RWPE2 (cell line): ENCODE measurements at regions not wholly inside any gene's neighbourhood (a gene's known extent, or its start where the extent isn't known, plus 50 kb on each side); places are given as distances from the start of the nearest gene placed in this dataset.

Source experiments
- ATAC-seq: fragments of 200-7000 bp; cut with Tn5 transposase; 3 replicates; pipeline ENCODE4 v1.9.1; 2021; ENCODE audit warnings: low read depth
- DNase-seq: peaks from one replicate; pipeline ENCODE4 v3.0.0-alpha.2; 2020; ENCODE audit warnings: low spot score
- H3K27ac ChIP-seq: fragments of 450-650 bp; 2 replicates; pipeline ENCODE4 v1.5.1; 2017; ENCODE audit warnings: mild to moderate bottlenecking; ENCODE audit not compliant: poor library complexity, severe bottlenecking
- H3K27me3 ChIP-seq: fragments of 250-450 bp; sonication (Bioruptor Pico); 2 replicates; pipeline ENCODE4 v1.5.1; 2021; ENCODE audit warnings: mild to moderate bottlenecking, moderate library complexity; ENCODE audit not compliant: insufficient read depth, poor library complexity, severe bottlenecking
- H3K36me3 ChIP-seq: fragments of 250-450 bp; sonication (Bioruptor Pico); 2 replicates; pipeline ENCODE4 v1.5.1; 2020; ENCODE audit warnings: low read depth, mild to moderate bottlenecking, moderate library complexity
- H3K4me1 ChIP-seq: fragments of 250-450 bp; sonication (Bioruptor Pico); 2 replicates; pipeline ENCODE4 v1.5.1; 2021; ENCODE audit warnings: mild to moderate bottlenecking, moderate library complexity; ENCODE audit not compliant: insufficient read depth, poor library complexity, severe bottlenecking
- H3K4me3 ChIP-seq: fragments of 250-450 bp; sonication (Bioruptor Pico); 2 replicates; pipeline ENCODE4 v1.5.1; 2021; ENCODE audit warnings: mild to moderate bottlenecking, moderate library complexity; ENCODE audit not compliant: severe bottlenecking
- H3K9me3 ChIP-seq: fragments of 250-450 bp; sonication (Bioruptor Pico); 2 replicates; pipeline ENCODE4 v1.5.1; 2021; ENCODE audit warnings: mild to moderate bottlenecking, moderate library complexity; ENCODE audit not compliant: severe bottlenecking
- TF ChIP-seq, protein P1 (sequence below): fragments of 450-650 bp; IDR thresholded peaks from one replicate; pipeline ENCODE4 v1.5.1; 2017; ENCODE audit warnings: mild to moderate bottlenecking, moderate library complexity; ENCODE audit not compliant: poor library complexity, severe bottlenecking

DNA sequence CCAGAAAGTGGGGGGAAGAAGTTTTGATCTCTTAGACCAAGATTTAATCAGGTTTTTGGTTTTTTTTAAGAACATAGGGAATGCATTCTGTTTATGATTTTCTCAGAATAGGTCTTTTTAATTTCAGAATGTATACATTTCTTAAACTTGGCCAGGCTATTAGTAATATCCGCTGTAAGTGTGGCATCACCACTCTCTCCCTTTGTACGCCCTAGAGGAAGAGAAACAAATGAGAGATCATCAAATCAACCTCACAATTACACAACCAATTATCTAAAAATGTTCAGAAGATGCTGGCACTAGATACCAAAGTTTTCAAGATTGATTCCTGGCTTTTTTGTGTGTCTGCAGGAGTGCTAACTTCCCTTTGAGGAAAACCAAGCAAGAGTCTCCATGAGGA lies 70.0 kb downstream of the KLF6 start:
- H3K4me3 ChIP-seq, result no peak overlapping the region
- H3K36me3 ChIP-seq, result no peaks in the 10 kb centered on the region
- DNase-seq, result no peak
- H3K27ac ChIP-seq, result no peak overlapping the region
- H3K9me3 ChIP-seq, result no peaks in the 10 kb centered on the region
- TF ChIP-seq, protein P1, sequence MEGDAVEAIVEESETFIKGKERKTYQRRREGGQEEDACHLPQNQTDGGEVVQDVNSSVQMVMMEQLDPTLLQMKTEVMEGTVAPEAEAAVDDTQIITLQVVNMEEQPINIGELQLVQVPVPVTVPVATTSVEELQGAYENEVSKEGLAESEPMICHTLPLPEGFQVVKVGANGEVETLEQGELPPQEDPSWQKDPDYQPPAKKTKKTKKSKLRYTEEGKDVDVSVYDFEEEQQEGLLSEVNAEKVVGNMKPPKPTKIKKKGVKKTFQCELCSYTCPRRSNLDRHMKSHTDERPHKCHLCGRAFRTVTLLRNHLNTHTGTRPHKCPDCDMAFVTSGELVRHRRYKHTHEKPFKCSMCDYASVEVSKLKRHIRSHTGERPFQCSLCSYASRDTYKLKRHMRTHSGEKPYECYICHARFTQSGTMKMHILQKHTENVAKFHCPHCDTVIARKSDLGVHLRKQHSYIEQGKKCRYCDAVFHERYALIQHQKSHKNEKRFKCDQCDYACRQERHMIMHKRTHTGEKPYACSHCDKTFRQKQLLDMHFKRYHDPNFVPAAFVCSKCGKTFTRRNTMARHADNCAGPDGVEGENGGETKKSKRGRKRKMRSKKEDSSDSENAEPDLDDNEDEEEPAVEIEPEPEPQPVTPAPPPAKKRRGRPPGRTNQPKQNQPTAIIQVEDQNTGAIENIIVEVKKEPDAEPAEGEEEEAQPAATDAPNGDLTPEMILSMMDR, result no peak
- no peaks in the 10 kb centered on the region for H3K4me1 ChIP-seq
- ATAC-seq, result no peak
- no peaks in the 10 kb centered on the region for H3K27me3 ChIP-seq

DNA sequence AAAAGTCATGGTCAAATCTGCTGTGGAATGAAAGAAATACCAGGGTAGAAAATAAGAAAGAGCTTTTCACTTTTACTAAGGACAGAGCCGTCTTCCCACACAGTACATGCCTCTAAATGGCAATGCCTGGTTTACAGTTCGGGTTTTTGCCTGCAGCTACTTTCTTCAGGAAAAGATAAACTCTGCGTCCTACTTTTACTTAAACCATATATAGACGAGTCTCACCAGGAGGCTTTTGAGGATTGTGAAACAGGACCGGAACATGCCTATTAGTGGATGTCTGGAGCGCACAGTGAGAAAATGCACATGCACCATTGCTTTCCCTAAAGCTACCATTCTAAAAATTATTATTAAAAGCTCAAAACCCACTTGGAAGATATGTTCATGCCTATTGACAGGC lies 70.5 kb downstream of the KLF6 start:
- Histone ChIP-seq H3K27ac (no peak overlapping the region), H3K9me3 (no peaks in the 10 kb centered on the region), H3K4me1 (no peaks in the 10 kb centered on the region), H3K4me3 (no peak overlapping the region), H3K27me3 (no peaks in the 10 kb centered on the region), H3K36me3 (no peaks in the 10 kb centered on the region)
- DNase-seq (no peak), ATAC-seq (no peak)
- TF ChIP-seq, protein P1, result no peak

DNA sequence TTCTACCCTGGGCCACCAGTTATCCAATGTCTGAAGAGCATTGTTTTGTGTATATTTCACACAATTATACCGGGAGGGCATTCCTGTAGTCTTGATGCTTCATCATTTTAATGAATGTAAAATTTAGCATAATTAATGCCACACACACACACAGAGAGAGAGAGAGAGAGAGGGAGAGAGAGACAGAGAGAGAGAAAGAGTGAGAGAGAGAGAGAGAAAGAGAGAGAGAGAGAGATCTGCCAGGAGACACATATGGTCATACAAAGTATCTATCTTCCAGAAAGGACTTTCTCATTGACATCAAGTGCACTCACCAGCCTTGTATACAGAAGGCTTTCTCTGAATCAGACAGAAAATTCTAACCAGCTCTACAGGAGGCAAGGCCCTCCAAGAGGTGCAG lies 72.3 kb downstream of the KLF6 start:
- DNase-seq, result no peak
- Histone ChIP-seq H3K27ac (no peak overlapping the region), H3K9me3 (no peaks in the 10 kb centered on the region), H3K4me1 (no peaks in the 10 kb centered on the region), H3K27me3 (no peaks in the 10 kb centered on the region), H3K36me3 (no peaks in the 10 kb centered on the region), H3K4me3 (no peak overlapping the region)
- TF ChIP-seq, protein P1, result no peak
- ATAC-seq, result no peak

DNA sequence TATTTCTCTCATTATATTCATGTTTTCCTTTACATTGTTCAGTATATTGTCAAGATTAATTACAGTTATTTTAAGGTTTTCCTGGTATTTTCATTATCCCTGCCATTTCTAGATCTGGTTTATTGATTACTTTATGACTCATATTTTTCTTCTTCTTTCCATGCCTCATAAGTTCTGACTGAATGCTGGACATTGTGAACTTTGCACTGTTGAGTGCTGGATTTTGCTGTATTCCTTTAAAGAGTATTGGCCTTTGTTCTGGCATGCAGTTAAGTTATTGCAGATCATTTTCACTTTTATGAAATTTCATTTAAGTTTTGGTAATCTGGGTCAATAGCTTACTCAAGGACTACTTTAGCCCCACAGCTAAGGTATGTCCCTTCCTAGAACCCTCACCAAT lies 73.1 kb downstream of the KLF6 start:
- Histone ChIP-seq H3K27me3 (no peaks in the 10 kb centered on the region), H3K27ac (no peak overlapping the region), H3K4me1 (no peaks in the 10 kb centered on the region), H3K4me3 (no peak overlapping the region), H3K36me3 (no peaks in the 10 kb centered on the region), H3K9me3 (no peaks in the 10 kb centered on the region)
- TF ChIP-seq, protein P1, result no peak
- DNase-seq (no peak), ATAC-seq (no peak)

DNA sequence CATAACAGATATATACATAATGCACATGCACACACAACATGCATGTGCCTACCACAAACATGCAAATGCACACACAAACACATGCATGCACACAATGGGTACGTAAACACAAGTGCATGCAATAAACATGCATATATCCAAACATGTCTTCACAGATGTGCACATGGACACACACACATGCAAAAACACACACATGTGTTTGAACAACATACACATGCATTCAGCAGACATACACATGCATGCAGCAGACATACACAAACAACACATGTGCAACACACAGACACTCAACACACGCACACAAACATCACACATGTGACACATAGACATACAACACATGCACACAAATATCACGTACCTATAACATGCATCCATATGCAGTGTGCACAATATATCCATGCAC lies 74.2 kb downstream of the KLF6 start:
- H3K4me1 ChIP-seq, result no peaks in the 10 kb centered on the region
- ATAC-seq, result no peak
- H3K9me3 ChIP-seq, result no peaks in the 10 kb centered on the region
- no peaks in the 10 kb centered on the region for H3K36me3 ChIP-seq
- TF ChIP-seq, protein P1, result no peak
- H3K4me3 ChIP-seq, result no peak overlapping the region
- no peak overlapping the region for H3K27ac ChIP-seq
- no peak for DNase-seq
- H3K27me3 ChIP-seq, result no peaks in the 10 kb centered on the region
